ENCODE measurements at regions not wholly inside any gene's neighbourhood (a gene's known extent, or its start where the extent isn't known, plus 50 kb on each side); places are given as distances from the start of the nearest gene placed in this dataset.
A peak's percentile ranks its signal among the peaks of the same experiment; 100 is the strongest.
"Not testable (repeated sequence)": the region's sequence is repeated elsewhere in the genome, so short reads cannot be mapped to it uniquely, and the experiment has no call there.

DNA sequence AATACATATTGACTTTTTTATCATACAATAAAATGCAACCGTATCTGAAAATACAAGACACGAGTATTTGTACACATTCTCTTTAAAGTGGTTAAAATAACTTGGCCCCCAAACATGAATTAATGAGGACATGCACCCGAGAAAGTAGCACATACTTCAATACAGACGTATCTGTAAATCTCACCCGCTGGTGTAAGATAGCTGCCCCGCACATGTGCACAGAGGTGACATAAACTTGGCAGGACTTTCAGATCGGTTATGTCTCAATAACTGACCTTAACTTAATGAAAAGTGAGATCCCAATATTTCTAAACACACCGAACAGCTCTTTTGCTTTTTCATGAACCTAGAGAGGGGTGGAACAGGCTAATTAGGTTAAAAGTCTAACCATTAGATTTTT lies 91.5 kb upstream of the RPS6KA2 start:
- DNase-seq = no peak

DNA sequence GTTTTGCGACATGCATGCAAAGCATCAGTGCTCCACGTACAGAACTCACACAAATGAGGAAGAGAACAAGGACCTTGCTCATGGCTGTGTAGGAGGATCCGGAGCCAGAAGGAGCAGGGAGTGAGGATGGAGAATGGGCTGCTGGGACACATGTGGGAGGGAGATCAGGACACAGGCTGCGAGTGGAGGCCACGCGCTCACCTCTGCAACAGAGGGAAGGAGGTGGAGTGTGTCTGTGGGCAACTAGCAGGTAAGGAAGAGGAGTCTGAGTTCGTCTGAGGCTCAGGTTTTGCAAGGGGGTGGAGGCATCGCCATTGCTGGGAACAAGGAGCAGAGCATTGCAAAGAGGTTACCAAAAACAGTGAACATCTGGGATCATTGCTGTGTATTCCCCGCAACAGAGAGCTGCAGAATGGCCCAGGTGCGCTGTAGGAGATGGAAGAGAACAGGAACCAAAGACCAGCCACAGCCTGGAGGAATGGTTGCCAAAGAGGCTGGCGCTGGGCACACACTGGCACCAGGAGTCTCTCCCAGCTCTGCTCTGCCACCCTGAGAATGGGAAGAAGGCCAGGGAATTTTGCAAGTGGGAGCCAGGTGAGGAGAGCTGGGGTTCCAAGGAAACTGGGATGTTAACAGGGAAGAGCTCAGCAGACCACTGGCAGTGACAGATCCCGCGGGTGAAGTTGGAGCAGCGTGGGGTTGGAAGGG lies 90.0 kb upstream of the RPS6KA2 start:
- no peak for DNase-seq

DNA sequence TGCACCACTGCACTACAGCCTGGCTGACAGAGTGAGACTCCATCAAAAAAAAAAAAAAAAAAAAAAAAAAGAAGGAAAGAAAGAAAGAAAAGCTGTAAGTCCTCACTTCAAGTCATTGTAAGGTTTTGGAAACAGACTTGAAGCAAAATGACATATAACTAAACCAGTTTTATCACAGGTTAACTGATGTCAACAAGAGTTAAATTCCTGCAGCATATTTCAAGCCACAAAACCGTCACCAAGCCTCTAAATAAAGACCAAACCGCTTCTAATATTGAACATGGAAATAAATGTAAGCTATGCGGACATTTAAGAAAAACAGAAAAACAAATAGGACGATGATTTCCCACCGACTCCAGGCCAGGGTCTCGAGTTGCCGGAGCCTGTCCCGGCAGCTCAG lies 88.9 kb upstream of the RPS6KA2 start:
- DNase-seq = no peak

DNA sequence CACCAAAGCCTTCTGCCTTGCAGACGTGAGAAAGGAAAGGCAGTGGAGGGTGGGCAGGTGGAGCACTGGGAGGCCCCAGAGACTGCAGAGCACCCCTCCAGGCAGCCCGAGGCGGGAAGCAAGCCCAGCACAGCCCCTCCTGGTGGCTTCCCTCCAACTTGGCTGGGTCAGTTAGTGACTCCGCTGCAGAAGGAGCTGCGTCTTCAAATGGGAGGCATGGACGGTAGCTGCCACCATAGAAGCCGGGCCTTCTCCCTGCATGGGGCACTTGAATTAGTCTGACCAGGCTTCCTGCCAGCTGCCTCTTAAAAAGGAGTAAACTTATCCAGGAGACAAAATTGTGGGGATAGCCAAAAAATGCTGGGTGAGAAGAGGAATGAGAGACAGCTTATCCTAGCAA lies 88.0 kb upstream of the RPS6KA2 start:
- DNase-seq = no peak

DNA sequence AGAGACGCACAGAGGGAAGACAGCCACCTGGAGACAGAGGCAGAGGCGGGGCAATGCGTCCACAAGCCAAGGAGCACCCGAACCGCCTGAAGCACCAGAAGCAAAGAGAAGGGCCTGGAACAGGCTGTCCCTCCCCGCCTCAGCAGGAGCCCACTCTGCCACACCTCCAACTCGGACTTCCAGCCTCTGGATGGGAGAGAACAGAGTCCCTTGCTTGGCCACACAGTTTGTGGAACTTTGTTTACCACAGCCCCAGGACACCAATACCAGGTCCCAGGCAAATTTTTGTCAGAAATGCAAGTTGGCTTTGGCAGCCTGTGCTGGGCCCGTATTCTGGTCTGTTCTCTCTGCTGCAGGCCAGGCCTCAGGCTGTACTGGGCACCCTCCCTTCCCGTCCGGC lies 87.5 kb upstream of the RPS6KA2 start:
- no peak for DNase-seq

DNA sequence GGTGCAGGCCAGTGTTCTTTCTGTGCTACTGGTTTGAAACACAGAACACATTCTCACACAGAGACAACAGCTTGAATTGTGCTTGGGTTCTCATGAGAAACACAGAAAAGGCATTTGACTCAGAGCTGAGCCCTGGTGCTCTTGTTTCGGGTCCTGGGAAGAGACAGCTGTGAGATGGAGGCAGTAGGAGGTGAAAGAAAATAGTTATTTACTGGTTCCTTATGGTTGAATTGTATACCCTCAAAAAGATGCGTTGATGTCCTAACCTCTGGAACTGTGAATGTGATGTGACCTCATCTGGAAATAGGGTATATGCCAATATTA lies 87.1 kb upstream of the RPS6KA2 start:
- no peak for DNase-seq

DNA sequence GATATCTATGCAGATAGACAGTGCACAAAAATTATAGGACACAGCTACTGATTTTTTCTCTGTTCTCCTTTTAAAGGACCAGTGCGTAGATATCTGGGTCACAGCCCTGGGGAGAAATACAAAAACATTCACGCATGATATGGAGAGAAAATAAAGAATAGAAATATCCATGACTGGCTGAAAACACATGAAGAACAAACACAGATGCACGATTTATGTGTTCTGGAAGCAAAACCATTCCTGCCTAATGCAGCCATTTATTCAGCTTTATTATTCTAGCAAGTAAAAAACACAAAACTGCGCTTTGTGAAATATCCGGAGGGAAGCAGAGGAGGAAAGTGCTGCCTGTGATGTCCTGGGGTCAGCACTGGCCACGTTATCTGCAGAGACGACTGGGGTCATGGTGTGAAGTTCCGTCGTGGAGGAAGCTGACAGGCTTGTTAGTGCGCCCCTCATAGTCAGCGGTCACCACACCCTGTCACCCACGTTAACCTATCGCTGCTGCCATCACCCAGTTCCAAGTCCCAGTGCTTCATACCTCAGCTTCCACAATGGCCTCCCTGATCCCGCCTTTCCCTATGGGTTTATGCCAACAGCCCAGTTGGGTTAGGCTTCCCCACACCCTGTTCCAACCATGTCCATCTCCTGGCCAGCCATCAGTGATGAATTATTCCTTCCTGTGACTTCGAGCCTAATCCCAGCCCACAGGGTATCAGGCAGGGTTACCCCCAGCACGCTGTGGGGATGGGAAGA lies 86.6 kb upstream of the RPS6KA2 start:
- DNase-seq = no peak

DNA sequence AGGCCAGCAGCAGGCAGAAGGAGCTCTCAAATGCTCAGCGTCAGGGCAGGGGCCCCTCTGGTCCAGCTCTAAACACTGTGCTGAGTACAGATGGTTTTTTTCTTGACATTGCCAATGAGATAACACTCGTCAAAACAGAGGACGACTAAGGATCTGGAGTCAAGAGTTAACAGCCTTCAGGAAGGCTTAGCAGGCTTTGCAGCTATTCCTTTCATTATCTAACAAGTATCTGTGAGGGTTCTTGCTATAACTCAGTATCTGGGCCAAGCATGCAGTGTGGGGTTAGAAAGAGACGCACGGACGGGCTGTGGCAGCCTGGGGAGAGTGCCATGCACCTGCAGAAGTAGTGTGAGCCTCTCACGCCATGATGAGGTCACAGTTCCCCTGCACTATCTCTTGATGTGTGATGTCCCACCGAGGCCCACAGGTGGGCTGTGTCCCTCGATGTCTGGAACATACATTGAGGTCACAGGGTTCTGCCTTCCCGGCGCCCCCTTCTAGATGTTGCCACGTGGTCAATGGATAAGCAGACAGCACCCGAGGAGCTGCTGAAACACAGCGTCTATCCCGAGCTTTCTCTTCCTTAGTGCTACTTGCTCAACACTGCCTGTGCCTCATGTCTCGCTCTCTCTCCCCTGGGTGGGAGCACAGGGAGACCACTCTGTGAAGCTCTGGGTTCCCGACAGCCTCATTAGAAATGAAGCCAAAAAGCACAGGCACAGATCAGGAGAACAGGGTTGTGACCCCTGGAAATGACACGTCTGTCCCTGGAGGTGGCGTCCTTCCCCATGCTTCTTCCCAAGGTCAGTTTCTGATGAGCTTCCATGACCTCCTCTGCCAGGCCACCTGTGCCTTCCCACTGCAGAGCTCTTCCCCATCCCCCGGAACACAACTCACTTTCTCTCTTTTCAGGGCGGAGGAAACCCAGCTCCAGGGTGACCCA lies 85.5 kb upstream of the RPS6KA2 start:
- DNase-seq = no peak

DNA sequence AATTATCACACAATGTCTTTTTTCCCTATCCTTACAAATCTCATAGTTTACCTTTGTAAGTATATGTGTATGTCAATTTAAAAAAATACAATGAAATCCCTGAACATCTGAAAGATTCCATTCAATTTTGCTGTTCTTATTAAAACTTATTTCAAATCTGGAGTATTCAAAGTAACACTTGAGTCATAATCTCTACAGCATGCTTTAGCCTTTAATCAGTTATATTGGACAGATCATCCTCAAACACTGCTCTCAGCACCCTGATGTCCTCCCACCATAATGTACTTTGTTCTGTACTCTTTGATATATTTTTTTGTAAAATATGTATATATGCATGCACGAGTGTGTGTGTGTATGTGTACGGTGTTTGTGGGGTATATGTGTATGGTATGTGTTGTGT lies 83.0 kb upstream of the RPS6KA2 start:
- DNase-seq = no peak

DNA sequence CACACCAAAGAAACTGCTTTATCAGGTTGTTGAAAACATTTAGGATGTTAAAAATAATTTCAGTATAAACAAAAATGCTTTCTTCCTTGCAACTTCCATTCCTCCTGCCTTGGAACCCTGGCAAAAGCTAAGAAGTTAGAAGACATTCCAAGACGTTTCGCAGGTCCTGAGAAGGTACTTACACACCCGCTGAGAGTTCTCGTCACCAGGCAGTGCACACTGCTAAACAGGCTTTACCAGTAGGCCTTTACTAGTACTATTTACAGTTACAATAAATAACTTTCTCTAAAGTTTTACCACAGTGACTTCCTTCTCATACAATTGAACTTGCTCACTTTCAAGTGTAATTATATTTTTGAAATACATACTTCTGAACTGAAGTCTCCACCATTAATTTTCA lies 81.4 kb upstream of the RPS6KA2 start:
- DNase-seq = no peak

DNA sequence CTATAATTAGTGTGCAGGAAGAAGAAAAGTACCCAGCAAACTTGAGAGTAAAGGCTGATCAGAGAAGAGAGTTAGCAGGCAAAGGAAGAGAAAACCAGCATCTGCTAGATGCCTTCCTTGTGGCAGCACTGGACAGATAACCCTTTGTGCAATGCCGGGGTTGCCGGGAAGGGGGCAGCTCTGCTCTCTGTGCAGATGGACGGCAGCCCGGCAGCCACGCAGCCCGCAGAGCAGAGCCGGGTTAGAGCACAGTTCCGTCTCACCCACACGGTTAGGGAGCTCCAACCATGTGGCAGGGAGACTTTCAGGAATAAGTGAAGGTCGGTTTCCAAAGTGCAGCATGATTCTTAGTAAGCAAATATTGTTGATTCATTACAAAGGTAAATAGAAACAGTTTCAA lies 80.0 kb upstream of the RPS6KA2 start:
- peak; percentile 78 for DNase-seq

DNA sequence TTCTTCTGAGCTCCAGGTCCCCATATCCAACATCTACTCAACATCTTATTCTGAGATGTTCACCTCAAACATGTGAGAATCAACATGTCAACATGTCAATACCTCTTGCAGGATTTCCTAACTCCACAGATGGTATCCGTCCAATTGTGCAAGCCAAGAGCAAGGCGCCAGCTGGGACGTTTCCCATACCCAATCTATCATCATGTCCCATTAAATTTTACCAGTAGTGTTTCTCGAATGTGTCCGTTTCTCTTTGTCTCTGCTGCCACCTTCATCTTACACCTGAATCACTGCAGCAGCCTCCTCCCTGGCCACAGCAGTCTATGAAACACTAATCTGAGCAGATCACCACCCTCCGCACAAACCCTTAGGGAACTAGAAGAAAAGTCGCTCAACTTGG lies 78.0 kb upstream of the RPS6KA2 start:
- no peak for DNase-seq

DNA sequence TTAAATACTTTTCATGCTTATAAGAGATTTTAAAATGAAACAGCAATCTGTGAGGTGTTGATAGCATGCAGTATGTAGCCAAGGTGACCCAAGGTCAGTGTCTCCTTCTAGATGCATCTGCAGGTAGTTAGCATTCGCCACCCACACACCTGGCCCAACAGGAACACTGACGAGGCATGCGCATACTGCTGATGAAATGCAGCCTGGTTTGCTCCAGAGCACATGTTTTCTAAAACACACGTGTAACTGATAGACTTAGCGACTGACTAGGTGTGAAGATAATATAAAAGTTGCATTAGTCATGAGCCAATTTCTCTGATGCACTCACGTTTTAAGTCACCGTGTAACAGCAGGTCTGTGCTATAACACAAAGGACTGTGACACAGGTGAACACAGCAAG lies 77.1 kb upstream of the RPS6KA2 start:
- DNase-seq = no peak

DNA sequence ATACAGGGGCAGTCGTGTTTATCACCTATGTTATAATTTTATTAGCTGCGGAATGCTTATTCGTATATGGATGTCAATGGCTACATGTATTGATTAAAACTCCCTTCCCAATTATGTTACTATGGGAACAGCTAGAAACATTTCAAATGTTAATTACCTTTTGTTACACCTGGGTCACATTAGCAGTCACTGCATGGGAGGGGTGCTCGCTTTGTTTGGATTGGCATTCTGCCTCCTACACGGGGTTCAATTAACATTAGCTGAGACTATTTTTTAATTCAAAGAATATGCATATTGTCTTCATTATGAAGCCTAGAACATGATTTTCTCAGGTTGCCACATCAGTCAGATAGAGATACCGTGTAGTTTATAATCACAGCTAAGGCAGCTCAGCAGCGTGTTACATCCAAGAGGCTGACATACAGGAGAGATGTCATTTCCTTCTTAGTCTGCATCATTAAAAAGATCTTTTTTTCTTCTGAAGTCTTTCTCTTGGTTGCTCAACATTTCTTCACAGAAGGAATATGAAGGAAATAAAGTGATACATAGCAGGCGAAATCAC lies 76.2 kb upstream of the RPS6KA2 start:
- DNase-seq = no peak

DNA sequence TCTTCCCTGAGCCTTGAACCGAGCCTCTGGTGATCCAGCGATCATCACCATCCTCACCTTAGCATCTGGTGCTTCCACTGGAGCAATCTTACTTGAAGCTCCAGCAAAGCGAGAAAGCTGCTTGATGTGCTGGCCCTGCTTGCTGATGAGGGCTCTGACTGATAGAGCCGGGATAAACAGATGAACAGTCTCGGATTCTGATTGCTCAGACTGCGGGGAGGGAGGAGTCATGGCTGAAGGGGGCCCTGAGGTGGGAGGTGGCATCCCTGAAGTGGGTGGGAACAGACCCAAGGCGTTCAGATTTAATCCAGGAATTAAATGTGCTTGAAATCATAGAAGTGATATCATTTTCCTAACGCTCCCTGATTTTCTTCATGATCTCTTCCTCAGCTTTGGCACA lies 74.4 kb upstream of the RPS6KA2 start:
- not testable (repeated sequence) for DNase-seq

DNA sequence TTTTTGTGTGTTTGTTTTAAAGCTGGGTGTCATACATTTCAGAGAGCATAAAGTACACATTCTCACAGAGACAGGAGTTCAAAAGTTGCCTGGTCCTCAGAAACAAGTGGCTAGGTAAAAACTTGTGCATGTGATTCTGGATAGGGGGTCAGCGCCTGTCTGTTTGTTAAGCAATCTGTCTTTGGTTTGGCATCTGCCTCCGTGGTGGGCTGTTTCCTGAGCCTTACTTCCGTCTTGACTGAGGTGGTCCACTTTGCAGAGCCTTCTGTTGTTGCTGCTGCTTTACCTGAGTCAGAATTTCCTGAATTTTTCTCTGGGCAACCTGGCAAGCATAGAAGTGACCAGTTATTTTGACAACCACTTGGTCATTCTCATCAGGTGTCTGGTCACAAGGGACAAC lies 73.8 kb upstream of the RPS6KA2 start:
- not testable (repeated sequence) for DNase-seq

DNA sequence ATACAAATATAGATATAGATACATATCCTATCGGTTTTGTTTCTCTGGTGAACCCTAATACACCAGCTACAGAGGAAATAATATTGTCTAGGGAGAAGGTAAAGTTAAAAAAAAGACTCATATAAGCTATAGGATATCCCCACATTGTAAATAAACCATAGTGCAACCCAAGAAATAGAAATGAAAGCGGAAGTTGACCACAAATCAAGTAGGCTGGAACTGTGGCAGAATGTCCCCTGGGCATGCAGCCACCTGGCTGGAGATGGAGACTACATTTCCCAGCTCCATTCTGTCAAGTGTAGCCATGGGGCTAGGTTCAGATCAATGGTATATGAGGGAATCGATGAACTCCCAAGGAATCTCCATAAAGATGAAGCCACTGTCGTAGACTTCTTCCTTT lies 70.1 kb upstream of the RPS6KA2 start:
- no peak for DNase-seq

DNA sequence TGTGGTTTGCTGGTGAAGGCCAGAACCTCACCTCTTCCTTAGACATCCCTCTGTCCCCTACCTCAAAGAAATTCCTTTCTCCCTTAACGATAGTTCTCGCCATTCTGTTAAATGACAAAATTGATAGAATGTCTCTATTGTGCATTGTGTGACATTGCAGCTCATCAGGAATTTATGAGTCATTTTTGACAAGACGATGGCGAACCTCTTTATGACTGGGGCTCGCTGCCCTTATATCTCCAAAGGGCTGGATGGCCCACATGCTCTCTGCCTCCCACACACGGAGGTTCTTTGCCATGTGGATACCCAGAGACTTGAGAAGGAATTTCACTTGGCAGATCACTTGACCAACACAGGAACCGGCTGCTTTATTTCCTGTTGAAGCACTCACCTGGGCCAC lies 66.8 kb upstream of the RPS6KA2 start:
- DNase-seq = no peak

DNA sequence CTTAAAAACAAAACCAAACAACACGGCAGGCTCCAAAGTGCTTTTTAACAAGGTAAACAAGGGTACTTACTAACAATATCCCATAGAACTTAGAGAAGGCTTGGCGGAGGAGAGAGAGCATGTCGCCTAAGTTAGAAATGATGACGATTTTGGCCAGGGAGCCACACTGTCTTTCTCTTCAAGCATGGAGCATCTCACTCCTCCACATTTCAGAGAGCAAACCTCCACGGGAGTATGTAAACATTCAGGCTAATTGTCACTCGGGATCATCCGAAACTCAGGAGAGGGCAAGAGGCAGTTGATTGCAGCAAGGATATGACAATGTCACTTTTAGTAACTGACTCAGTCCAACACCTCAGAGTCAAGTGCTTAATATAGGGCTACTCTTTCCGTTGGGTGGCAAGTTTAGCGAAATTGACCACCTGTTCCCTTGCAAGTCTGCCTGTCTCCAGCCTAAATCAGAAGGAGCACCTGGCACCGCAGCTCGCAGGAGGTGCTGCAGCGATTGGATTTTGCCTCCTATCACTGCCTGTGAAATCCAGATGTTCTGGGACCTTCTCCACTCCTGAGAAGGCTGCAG lies 65.8 kb upstream of the RPS6KA2 start:
- no peak for DNase-seq

DNA sequence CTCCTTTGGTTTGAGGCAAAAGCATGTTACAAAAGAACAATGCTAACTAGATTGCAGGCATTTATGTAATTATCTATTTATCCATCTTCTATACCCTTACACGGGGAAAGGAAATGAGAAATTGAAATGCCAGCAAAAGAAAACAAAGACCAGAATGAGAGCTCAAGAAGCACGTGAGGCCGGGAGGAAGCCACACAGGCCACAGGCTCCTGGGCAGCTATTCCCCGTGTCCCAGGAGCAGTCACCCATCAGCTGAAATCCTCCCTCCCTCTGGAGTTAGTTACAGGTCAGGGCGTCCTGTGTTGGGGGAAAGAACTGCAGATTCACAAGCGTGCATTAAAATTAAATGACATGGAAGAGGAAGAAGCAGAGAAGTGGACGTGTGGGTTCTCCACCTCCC lies 64.7 kb upstream of the RPS6KA2 start:
- no peak for DNase-seq

DNA sequence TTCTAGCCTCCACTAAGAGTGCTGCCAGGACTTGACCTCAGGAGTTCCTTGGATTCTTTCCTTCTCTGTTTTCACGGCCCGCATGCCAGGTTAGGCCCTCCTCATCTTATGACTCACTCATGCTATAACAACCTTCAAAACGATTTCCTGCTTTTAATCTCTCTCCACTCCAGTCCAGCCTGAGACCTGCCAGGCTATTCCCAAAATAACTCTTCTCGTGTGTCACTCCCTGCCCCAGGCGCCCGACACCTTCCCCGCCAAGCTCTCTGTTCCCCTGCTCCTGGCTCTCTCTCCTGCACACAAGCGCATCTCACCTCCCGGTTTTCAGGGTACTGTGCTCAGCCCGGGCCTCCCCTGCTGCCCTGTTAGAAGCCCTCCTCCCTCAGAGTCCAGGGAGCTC lies 64.1 kb upstream of the RPS6KA2 start:
- DNase-seq = no peak

DNA sequence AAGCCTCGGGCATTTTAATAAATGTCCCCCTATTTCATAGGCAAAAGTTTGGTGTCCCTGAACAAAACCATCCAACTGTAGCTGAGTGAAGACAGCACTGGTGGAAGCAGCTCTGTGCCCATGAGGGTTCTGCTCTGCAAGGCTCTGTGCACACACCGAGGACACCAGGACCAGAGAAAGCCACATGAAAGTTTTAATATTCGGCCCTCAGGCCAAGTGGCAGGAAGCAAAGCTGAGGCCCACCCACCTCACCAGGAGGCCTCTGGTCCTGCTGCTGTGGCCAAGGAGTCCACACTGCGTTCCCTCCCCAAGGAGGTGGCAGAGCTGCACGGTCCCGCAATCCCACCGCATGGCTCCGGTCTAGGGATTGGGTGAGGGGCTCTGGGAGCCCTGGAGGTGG lies 62.6 kb upstream of the RPS6KA2 start:
- DNase-seq = no peak

DNA sequence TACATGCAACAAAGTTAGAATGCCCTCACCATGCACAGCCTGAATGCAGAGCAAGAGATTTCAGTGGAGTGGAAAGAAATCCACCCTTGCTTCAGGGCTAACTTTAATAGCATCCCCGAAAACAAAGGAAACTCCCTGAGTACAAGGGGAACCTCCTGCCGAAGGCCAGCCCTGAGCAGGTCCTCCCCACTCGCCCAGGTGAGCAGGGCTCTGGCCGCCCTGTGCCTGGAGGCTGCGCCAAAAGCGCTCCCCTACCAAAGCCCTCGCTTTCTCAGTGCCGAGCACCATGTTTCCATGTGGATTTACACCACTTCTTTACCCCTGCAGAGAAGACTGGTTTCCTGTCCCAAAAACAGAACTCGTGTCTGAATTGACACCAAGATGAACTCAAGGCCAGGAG lies 61.9 kb upstream of the RPS6KA2 start:
- DNase-seq = no peak
